Neural progenitor cell (in vitro differentiated cells): ENCODE measurements at regions not wholly inside any gene's neighbourhood (a gene's known extent, or its start where the extent isn't known, plus 50 kb on each side); places are given as distances from the start of the nearest gene placed in this dataset.

Experiments
- EZH2 ChIP-seq: fragments of 200-600 bp; sonication (generic); IDR thresholded peaks from 2 replicates; pipeline ENCODE4 v1.6.1; 2017; ENCODE audit warnings: antibody characterized with exemption, mild to moderate bottlenecking, moderate library complexity
- EZH2phosphoT487 ChIP-seq: fragments of 200-600 bp; sonication (generic); IDR thresholded peaks from 2 replicates; pipeline ENCODE4 v1.6.1; 2017; ENCODE audit warnings: antibody characterized with exemption
- TF ChIP-seq, protein P1 (sequence below): fragments of 200-600 bp; sonication (generic); IDR thresholded peaks from 2 replicates; pipeline ENCODE4 v1.5.1; 2017; ENCODE audit warnings: antibody characterized with exemption, mild to moderate bottlenecking

GRCh38 chr3:163139600-163139999, 1643.0 kb downstream of the OTOL1 start:
- TF ChIP-seq, protein P1, sequence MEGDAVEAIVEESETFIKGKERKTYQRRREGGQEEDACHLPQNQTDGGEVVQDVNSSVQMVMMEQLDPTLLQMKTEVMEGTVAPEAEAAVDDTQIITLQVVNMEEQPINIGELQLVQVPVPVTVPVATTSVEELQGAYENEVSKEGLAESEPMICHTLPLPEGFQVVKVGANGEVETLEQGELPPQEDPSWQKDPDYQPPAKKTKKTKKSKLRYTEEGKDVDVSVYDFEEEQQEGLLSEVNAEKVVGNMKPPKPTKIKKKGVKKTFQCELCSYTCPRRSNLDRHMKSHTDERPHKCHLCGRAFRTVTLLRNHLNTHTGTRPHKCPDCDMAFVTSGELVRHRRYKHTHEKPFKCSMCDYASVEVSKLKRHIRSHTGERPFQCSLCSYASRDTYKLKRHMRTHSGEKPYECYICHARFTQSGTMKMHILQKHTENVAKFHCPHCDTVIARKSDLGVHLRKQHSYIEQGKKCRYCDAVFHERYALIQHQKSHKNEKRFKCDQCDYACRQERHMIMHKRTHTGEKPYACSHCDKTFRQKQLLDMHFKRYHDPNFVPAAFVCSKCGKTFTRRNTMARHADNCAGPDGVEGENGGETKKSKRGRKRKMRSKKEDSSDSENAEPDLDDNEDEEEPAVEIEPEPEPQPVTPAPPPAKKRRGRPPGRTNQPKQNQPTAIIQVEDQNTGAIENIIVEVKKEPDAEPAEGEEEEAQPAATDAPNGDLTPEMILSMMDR: no peak
- no peak for TF ChIP-seq EZH2
- no peak for TF ChIP-seq EZH2phosphoT487
